GM21423 (cell line): ENCODE measurements at regions not wholly inside any gene's neighbourhood (a gene's known extent, or its start where the extent isn't known, plus 50 kb on each side); places are given as distances from the start of the nearest gene placed in this dataset.

ENCODE experiments used
- ATAC-seq: cut with Tn5 transposase; IDR thresholded peaks from one replicate; pipeline ENCODE4 v1.9.1; 2021; ENCODE audit warnings: mild to moderate bottlenecking, moderate library complexity; ENCODE audit not compliant: unreplicated experiment

DNA sequence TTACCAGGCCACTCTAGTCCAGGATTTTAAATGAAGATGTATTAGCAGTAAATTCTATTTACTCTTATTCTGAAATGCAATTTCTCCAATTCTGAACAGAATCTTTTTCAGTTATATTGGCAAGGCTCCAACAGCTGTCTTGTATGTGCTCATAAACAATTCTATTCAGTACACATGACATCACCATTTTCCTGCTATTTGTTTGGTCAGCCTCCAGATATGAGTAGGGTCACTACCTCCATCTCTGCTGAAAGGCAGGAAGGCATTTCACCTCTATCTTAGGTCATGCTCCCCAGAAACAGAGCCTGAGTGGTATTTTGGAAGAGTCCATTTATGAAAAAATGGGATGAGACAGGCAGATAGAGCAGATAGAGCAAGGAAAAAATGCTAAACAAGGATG, 151.1 kb upstream of the ADGRL3 start:
- no peak for ATAC-seq

DNA sequence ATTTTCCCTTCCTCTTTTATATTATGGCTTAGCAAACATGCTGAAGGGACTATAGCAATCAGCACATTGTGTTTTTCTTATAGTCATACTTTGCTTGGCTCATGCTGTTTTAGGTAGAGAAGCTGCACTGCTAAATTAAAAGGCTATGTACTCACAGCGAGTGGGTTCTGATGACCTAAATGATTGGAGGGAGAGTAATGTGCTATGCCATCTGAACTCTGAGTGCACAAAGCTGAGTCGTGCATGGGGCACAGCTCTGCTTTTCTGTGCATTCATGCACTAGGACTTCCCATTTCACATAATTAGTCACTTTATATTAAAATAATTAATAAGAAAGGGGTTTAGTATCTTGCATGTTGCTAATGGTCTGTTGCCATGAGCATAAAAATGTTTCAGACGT, 132.7 kb upstream of the ADGRL3 start:
- no peak for ATAC-seq

- ATAC-seq, result no peak
Measured at GRCh38 chr4:61068060-61068459, 132.1 kb upstream of the ADGRL3 start.

GRCh38 chr4:61068745-61069144, 131.4 kb upstream of the ADGRL3 start:
- ATAC-seq, result no peak

DNA sequence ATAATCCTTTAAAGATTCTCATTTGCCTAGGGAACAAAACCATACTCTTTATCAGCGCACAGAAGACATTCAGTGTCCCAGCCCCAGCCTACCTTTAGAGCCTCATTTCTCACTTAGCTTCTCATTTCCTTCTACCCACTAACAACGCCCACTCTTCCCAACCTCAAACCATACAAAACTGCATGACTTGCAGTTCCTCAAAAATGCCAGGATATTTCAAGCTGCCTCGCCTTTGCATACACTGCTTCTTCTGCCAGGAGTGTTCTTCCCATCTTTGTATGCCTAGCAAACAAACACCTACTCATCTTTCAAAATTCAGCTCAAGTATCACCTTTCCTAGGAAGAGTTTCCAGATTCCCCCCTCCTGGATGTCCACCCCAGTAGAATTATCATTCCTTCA, 129.9 kb upstream of the ADGRL3 start:
- ATAC-seq, result no peak

DNA sequence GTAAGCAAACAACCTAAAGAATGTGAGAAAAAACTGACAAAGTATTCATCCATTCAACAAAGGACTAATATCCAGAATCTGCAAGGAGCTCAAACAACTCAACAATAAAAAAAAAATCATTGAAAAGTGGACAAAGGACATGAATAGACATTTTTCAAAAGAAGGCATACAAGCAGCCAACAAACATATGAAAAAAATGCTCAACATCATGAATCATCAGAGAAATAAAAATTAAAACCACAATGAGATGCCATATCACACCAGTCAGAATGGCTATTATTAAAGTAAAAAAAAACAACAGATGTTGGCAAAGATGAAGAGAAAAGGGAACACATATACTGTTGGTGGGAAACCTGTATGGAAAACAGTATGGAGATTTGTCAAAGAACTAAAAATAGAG, 120.7 kb upstream of the ADGRL3 start:
- no peak for ATAC-seq

GRCh38 chr4:61079976-61080375, 120.2 kb upstream of the ADGRL3 start:
- no peak for ATAC-seq

DNA sequence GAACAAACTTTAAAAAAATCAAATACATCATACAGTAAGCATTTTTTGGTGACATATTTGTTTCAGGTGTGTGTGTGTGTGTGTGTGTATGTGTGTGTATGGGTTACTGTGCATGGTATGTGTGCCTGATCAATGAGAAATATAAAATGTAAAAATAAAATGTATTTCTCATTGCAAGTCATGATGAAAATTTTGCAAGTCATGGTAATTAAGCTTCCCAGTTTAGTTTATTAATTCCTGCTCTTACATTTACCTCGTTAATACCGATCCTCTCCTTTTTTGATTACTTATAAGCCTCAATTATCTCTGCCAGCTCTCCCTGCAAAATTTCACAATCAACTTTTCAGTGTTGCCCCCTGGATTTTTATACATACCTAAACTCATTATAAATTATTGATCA, 114.6 kb upstream of the ADGRL3 start:
- no peak for ATAC-seq

- ATAC-seq, result no peak
Measured at GRCh38 chr4:61086357-61086756, 113.8 kb upstream of the ADGRL3 start.

DNA sequence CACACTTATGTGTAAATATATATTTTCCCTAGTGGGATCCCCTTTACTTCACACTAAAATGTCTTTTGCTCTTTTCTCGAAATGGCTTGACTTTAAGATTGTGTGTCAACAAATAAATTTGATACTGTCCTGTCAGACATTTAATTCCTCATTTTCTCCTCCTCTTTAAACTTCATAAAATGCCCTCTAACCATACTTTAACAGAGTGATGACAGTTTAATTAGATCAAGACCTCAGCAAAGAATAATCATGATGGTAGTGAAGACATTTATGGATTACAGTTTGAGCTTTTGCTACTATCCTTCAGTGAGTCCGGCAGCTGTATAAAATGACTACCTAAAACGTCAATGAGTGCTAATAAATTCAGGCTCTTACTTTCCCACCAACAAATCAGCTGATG, 113.1 kb upstream of the ADGRL3 start:
- no peak for ATAC-seq

DNA sequence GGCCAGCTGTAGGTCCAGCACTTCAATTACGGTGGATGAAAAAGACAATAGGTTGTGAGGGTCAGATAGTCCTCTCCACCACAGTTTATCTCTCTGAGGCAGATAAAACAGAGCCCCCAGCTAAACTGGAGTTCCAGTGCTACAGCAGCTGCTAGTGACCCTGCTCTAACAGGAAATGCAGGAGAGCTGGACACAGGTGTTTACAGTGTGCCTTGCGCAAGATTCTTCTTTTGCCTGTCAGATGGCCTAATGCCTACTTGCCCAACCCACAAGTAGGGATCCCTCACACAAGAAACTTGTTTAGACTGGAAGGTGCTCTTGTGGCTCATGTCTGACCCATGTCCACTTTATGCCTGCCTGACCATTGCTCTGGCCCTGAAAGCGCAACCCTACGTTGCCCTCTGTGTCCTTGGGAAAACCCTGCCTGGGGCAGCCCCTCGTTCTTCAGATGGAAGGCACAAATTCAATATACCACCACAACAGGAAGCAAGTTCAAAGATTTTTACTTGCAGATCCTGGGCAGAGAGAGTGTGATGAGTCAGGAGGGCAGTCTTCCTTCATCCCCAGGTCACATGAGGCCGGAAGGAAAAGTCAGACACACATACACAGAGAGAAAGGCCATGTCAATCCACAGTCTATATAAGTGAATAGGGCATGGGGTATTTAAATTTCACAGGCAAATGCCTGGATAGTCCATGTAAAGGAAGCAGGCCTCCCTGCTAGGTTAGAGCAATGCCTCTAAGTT, 105.1 kb upstream of the ADGRL3 start:
- no peak for ATAC-seq

DNA sequence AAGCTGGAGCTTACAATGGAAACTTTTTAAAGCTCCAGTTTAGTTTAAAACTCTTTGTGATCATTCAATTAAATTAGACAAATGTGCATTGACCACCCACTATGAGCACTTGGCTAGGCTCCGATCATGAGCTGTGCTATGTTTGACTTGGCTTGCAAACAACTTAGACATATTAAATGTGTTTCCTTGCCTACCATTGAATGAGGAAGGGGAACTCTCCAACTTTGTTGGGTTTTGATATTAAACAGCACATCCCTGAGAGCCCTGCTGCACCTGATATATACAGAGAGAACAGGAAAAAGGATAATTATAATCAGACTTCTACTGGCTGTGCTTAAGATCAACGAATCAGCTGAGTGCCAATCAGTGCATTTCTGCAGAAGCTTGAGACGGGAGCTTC, 71.4 kb upstream of the ADGRL3 start:
- no peak for ATAC-seq

- ATAC-seq, result no peak
Measured at GRCh38 chr4:61129971-61130370, 70.2 kb upstream of the ADGRL3 start.

GRCh38 chr4:61143461-61143860, 56.7 kb upstream of the ADGRL3 start:
- no peak for ATAC-seq

- no peak for ATAC-seq
Measured at GRCh38 chr4:61149278-61149677, 50.8 kb upstream of the ADGRL3 start.
